ENCODE measurements at regions not wholly inside any gene's neighbourhood (a gene's known extent, or its start where the extent isn't known, plus 50 kb on each side); places are given as distances from the start of the nearest gene placed in this dataset.
A peak's percentile ranks its signal among the peaks of the same experiment; 100 is the strongest.

DNA sequence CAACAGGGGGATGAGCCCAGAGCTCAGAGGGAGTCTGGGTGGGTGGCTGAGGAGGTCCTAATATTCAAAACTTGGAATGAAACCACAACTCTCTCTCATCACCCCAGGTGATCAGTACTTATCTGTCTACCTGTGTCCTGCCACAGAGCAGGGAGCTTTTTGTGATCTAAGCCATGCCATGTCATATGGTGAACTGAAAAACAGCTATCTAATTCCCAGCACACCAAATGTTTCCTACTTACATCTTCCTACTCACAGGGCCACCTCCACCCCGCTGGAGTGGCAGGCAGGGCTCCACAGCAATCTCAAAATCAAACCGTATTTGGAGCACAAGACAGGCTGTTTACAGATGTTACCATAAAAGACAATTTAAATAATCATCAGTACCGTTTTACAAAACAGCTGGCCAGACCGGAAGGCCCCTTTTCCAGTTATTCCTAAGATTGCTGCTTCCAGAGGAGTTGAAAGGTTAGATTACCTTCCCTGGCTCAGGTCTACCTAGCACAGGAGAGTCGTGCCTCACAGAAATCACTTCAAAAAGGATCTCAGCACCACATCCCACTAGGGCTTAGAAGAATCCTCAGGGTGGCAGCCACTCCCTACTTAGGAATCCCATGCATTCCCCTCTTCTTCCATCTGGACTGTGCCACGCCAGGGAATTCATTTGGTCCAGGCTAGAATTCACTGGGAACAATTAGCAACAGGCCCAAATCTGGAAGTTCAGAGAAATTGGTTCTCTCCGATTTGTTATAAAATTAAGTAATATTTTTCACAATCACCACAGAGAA is 226.6 kb upstream of the IL12A start:
- H3K27ac ChIP-seq, result peak overlapping the region; percentile 33
- H3K4me3 ChIP-seq, result no peak overlapping the region
- DNase-seq, result no peak

DNA sequence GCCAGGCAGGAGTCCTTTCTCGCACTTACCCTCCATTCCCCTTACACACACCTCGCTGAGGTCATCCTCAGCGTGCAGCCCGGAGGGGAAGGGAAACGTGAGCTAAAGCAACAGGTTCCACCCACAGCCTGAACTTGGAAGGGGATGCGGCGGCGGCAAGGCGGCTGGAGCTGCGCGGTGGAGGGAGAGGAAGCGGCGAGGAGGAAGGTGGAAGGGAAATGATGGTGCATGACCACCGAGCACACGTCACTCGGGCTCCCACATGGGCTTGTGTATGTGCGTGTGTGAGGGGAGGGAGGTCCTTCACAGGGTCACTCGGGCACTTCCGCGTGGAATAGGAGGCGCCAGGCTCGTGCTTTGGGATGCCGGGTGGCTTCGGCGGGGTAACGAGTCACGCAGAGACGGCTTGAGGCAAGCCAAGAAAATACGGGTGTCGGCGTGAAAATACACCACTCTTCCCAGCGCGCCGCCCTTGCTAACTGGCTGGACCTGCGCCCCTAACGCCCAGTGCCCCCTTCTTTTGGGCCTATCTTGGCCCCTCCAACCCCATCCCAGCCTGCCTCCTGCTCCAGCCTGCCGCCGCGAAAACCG is 225.5 kb upstream of the IL12A start:
- H3K9me3 ChIP-seq, result no peaks in the 10 kb centered on the region
- H3K9ac ChIP-seq (ENCODE audit: low read depth in 2 of 2, low read length in 2 of 2), result peak overlapping the region; percentile 72 to 82
- H3K27ac ChIP-seq, result peak overlapping the region; percentile 88
- no peak for DNase-seq
- peak; percentile 17 for TF ChIP-seq CTCF (IDR thresholded peaks at IDR 0.05)
- intact Hi-C loops (cut with DNase I), result loop anchor here (5.0 kb wide), 1 partner anchor 39 kb away; no protein-coding TSS in a partner anchor
- no peaks in the 10 kb centered on the region for H3K36me3 ChIP-seq
- peaks cover 7% of the 10 kb centered on the region for H3K27me3 ChIP-seq
- H3K4me3 ChIP-seq, result peak overlapping the region; percentile 55
- H3K4me1 ChIP-seq, result peaks cover 4% of the 10 kb centered on the region

More for the DNA sequence above, 226.6 kb upstream of the IL12A start:
- Histone ChIP-seq H3K9ac (ENCODE audit: low read depth in 2 of 2, low read length in 2 of 2) (no peak overlapping the region), H3K9me3 (no peaks in the 10 kb centered on the region), H3K27me3 (peaks cover 7% of the 10 kb centered on the region), H3K4me1 (peaks cover 4% of the 10 kb centered on the region), H3K36me3 (no peaks in the 10 kb centered on the region)
- no peak for TF ChIP-seq CTCF (IDR thresholded peaks at IDR 0.05)
- intact Hi-C loops (cut with DNase I), result loop anchor here (5.0 kb wide), 1 partner anchor 40 kb away; no protein-coding TSS in a partner anchor

DNA sequence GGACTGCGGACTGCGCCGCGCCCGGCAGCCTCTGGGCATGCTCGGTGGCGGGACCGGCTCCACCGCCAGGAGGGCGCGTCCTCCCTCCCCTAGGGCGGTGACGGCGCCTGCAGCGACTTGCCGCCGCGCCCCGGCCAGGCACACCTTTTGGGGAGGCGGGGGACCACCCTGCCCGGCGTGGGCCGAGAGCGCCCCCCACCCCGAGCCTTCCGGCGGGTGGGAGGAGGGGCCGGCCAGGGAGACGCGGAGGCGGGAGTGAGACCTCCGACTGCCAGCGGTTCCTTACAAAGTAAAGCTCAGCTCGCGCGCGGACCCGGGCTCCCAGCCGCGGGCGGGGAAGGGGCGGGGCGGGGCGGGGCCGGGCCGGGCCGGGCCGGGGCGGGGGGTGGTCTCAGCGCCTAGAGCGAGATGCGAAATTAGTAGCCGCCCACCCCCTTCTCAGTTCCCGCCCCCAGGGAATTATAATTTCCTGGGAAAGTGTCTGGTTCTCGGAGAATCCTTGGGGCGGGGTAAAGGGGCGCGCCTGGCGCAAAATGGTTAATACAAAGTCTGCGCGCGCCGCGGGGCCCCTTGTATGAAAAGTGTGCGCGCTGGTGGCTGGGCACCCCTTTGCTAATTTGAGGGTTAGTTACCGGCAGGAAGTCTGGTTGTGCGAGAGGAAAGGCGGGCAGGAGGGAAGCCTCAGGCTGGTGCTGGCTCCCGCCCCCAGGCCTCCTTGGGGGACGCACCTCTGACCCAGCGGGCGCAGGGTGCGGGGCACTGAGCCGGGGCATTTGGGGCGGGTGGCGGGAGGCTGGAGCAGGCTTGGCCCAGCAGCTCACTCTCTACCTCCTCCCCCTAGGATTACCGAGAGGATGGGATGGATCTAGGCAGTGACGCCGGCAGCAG is 224.8 kb upstream of the IL12A start:
- Histone ChIP-seq H3K36me3 (no peaks in the 10 kb centered on the region), H3K27me3 (peaks cover 7% of the 10 kb centered on the region), H3K27ac (peak overlapping the region; percentile 88), H3K4me3 (peak overlapping the region; percentile 55), H3K4me1 (peaks cover 4% of the 10 kb centered on the region), H3K9ac (ENCODE audit: low read depth in 2 of 2, low read length in 2 of 2) (peak overlapping the region; percentile 72 to 88), H3K9me3 (no peaks in the 10 kb centered on the region)
- intact Hi-C loops (cut with DNase I), result loop anchor here (5.0 kb wide), 1 partner anchor 38 kb away; no protein-coding TSS in a partner anchor
- peak; percentile 82 for DNase-seq
- no peak for TF ChIP-seq CTCF (IDR thresholded peaks at IDR 0.05)

- intact Hi-C loops (cut with DNase I), result loop anchor here (5.0 kb wide), 1 partner anchor 38 kb away; no protein-coding TSS in a partner anchor
- peaks cover 7% of the 10 kb centered on the region for H3K27me3 ChIP-seq
- peak overlapping the region; percentile 55 for H3K4me3 ChIP-seq
- peak overlapping the region; percentile 72 to 88 for H3K9ac ChIP-seq (ENCODE audit: low read depth in 2 of 2, low read length in 2 of 2)
- H3K4me1 ChIP-seq, result peaks cover 4% of the 10 kb centered on the region
- no peak for DNase-seq
- peak overlapping the region; percentile 88 for H3K27ac ChIP-seq
- H3K36me3 ChIP-seq, result no peaks in the 10 kb centered on the region
- H3K9me3 ChIP-seq, result no peaks in the 10 kb centered on the region
- no peak for TF ChIP-seq CTCF (IDR thresholded peaks at IDR 0.05)
These were observed 224.1 kb upstream of the IL12A start for GRCh38 chr3:159764490-159765029.

Data from colonic mucosa (tissue), 4 donors.